Upper lobe of left lung (tissue), 4 donors: ENCODE measurements at regions not wholly inside any gene's neighbourhood (a gene's known extent, or its start where the extent isn't known, plus 50 kb on each side); places are given as distances from the start of the nearest gene placed in this dataset.

Experiments used
- CTCF ChIP-seq, 6 experiments: fragments of 450-650 bp in 4 of 6; fragments of 200-600 bp in 2 of 6; sonication (generic) in 2 of 6; IDR thresholded peaks; one replicate each; pipeline ENCODE4 v1.5.1; 2016 to 2019; ENCODE audit warnings: antibody characterized with exemption in 6 of 6
- POLR2A ChIP-seq, 4 donors: fragments of 450-650 bp; IDR thresholded peaks; one replicate each; pipeline ENCODE4 v1.5.1; 2016 to 2017; ENCODE audit warnings: antibody characterized with exemption in 4 of 4, mild to moderate bottlenecking in 2 of 4

- TF ChIP-seq POLR2A (IDR thresholded peaks at IDR 0.05) = no peak
- no peak for TF ChIP-seq CTCF (IDR thresholded peaks at IDR 0.05)
These were observed 1171.8 kb upstream of the B3GALT2 start for GRCh38 chr1:194358208-194358581.
